ENCODE measurements at regions not wholly inside any gene's neighbourhood (a gene's known extent, or its start where the extent isn't known, plus 50 kb on each side); places are given as distances from the start of the nearest gene placed in this dataset.
"Not testable (repeated sequence)": the region's sequence is repeated elsewhere in the genome, so short reads cannot be mapped to it uniquely, and the experiment has no call there.

- Mint-ChIP-seq H3K9me3 (ENCODE audit: low read depth) (no peaks in the 10 kb centered on the region), H3K27ac (peak overlapping the region; percentile 72), H3K36me3 (ENCODE audit: low read depth) (no peaks in the 10 kb centered on the region), H3K27me3 (no peaks in the 10 kb centered on the region), H3K4me3 (no peak overlapping the region), H3K4me1 (peaks cover 24% of the 10 kb centered on the region)
- DNase-seq (peak; percentile 41), ATAC-seq (peak; percentile 77)
- CTCF ChIA-PET = interaction anchor here (0.6 to 1.2 kb wide), 4 partner anchors 23 to 463 kb away, joined by 3 to 4 read pairs (median 3); no protein-coding TSS in a partner anchor
- POLR2A ChIA-PET = interaction anchor here (0.6 to 0.7 kb wide), 3 partner anchors 27 to 264 kb away, joined by 3 to 7 read pairs (median 3); no protein-coding TSS in a partner anchor
- intact Hi-C loops (cut with DNase I, micrococcal nuclease) = no loop called here
Measured at GRCh38 chr1:58968360-58968952, 184.6 kb upstream of the JUN start.

- ATAC-seq; H3K4me3 Mint-ChIP-seq; H3K27me3 Mint-ChIP-seq; DNase-seq; H3K9me3 Mint-ChIP-seq (ENCODE audit: low read depth); intact Hi-C loops (cut with DNase I, micrococcal nuclease); H3K36me3 Mint-ChIP-seq (ENCODE audit: low read depth): not testable (repeated sequence)
- CTCF ChIA-PET = interaction anchor here (1.1 to 1.2 kb wide), 2 partner anchors 22 to 463 kb away, joined by 3 read pairs; no protein-coding TSS in a partner anchor
- Mint-ChIP-seq H3K27ac (peak overlapping the region; percentile 43), H3K4me1 (peaks cover 24% of the 10 kb centered on the region)
- POLR2A ChIA-PET = interaction anchor here (0.6 to 0.7 kb wide), 2 partner anchors 27 to 265 kb away, joined by 3 read pairs; no protein-coding TSS in a partner anchor
Measured at GRCh38 chr1:58969176-58969575, 185.3 kb upstream of the JUN start.

DNA sequence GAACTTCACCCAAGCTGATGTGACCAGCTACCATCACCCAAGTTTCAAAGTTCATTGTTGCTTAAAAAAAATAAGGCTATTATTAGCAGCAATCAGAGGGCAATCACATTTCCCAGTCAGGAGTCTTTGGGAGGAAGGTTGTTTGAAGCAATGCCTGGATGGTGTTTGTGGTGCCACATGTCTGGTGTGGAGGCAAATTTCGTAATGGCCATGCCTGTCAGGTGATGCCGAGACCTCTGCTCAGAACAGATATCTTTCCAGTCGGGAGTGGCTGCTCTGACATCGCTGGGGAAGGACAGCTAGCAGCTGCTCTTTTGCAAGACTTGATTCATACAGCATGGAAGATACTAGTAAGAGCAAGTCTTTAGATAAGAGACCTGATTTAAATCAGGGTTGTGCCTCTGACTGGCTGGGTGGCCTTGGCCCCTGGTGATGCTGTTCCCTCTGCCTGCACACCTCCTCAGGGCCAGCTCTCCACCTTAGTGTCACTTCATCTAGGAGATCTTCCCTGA lies 187.8 kb upstream of the JUN start:
- Mint-ChIP-seq H3K4me3 (no peak overlapping the region), H3K9me3 (ENCODE audit: low read depth) (no peaks in the 10 kb centered on the region), H3K27me3 (peaks cover 2% of the 10 kb centered on the region), H3K27ac (no peak overlapping the region), H3K4me1 (peaks cover 16% of the 10 kb centered on the region), H3K36me3 (ENCODE audit: low read depth) (no peaks in the 10 kb centered on the region)
- DNase-seq = no peak
- ChIA-PET POLR2A (no interaction called here), CTCF (no interaction called here)
- intact Hi-C loops (cut with DNase I, micrococcal nuclease) = no loop called here
- no peak for ATAC-seq

GRCh38 chr1:58975888-58976287 lies 192.0 kb upstream of the JUN start:
- POLR2A ChIA-PET = no interaction called here
- Mint-ChIP-seq H3K4me3 (no peak overlapping the region), H3K27me3 (peaks cover 2% of the 10 kb centered on the region), H3K36me3 (ENCODE audit: low read depth) (no peaks in the 10 kb centered on the region), H3K9me3 (ENCODE audit: low read depth) (no peaks in the 10 kb centered on the region), H3K4me1 (peaks cover 11% of the 10 kb centered on the region), H3K27ac (no peak overlapping the region)
- CTCF ChIA-PET = no interaction called here
- DNase-seq (no peak), ATAC-seq (no peak)
- intact Hi-C loops (cut with DNase I, micrococcal nuclease) = no loop called here

DNA sequence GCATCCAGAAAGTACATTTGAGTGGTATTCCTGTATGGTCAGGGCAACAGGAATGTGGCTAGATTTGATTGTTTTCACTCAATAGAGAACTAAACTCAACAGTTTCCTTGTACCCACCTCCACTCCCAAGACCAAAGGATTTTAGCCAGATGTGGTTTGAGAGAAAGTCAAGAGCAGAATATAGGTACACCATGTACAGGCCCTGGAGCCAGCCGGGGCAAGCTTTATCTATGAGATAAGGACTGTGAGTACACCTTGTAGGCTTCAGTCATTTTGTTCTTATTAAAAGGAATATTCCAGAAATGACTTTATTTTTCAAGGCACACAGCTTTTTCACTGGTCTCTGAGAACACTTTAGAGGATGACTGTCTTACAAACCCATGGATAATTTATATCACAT lies 192.4 kb upstream of the JUN start:
- ATAC-seq = no peak
- H3K27me3 Mint-ChIP-seq = peaks cover 2% of the 10 kb centered on the region
- H3K4me1 Mint-ChIP-seq = peaks cover 11% of the 10 kb centered on the region
- no peaks in the 10 kb centered on the region for H3K9me3 Mint-ChIP-seq (ENCODE audit: low read depth)
- intact Hi-C loops (cut with DNase I, micrococcal nuclease) = no loop called here
- H3K36me3 Mint-ChIP-seq (ENCODE audit: low read depth) = no peaks in the 10 kb centered on the region
- ChIA-PET POLR2A (no interaction called here), CTCF (no interaction called here)
- H3K4me3 Mint-ChIP-seq = no peak overlapping the region
- no peak for DNase-seq
- H3K27ac Mint-ChIP-seq = no peak overlapping the region

GRCh38 chr1:58977598-58977997 lies 193.8 kb upstream of the JUN start:
- Mint-ChIP-seq H3K4me1 (peaks cover 11% of the 10 kb centered on the region), H3K4me3 (no peak overlapping the region)

GRCh38 chr1:58978096-58978495 lies 194.2 kb upstream of the JUN start:
- POLR2A ChIA-PET = no interaction called here
- no peak overlapping the region for H3K4me3 Mint-ChIP-seq
- no peak overlapping the region for H3K27ac Mint-ChIP-seq
- peaks cover 2% of the 10 kb centered on the region for H3K27me3 Mint-ChIP-seq
- H3K9me3 Mint-ChIP-seq (ENCODE audit: low read depth) = no peaks in the 10 kb centered on the region
- peaks cover 11% of the 10 kb centered on the region for H3K4me1 Mint-ChIP-seq
- ATAC-seq (no peak), DNase-seq (no peak)
- CTCF ChIA-PET = no interaction called here
- intact Hi-C loops (cut with DNase I, micrococcal nuclease) = no loop called here
- H3K36me3 Mint-ChIP-seq (ENCODE audit: low read depth) = no peaks in the 10 kb centered on the region

More at GRCh38 chr1:58977598-58977997, 193.8 kb upstream of the JUN start:
- ATAC-seq (no peak), DNase-seq (no peak)
- intact Hi-C loops (cut with DNase I, micrococcal nuclease) = no loop called here
- H3K27me3 Mint-ChIP-seq = peaks cover 2% of the 10 kb centered on the region
- H3K27ac Mint-ChIP-seq = no peak overlapping the region
- H3K36me3 Mint-ChIP-seq (ENCODE audit: low read depth) = no peaks in the 10 kb centered on the region
- no peaks in the 10 kb centered on the region for H3K9me3 Mint-ChIP-seq (ENCODE audit: low read depth)
- POLR2A ChIA-PET = no interaction called here
- CTCF ChIA-PET = no interaction called here

- ATAC-seq = no peak
- Mint-ChIP-seq H3K9me3 (ENCODE audit: low read depth) (no peaks in the 10 kb centered on the region), H3K4me3 (no peak overlapping the region), H3K27ac (no peak overlapping the region), H3K27me3 (peaks cover 2% of the 10 kb centered on the region), H3K4me1 (peaks cover 11% of the 10 kb centered on the region), H3K36me3 (ENCODE audit: low read depth) (no peaks in the 10 kb centered on the region)
- ChIA-PET POLR2A (no interaction called here), CTCF (no interaction called here)
- intact Hi-C loops (cut with DNase I, micrococcal nuclease) = no loop called here
- no peak for DNase-seq
Measured at GRCh38 chr1:58979086-58979485, 195.2 kb upstream of the JUN start.

DNA sequence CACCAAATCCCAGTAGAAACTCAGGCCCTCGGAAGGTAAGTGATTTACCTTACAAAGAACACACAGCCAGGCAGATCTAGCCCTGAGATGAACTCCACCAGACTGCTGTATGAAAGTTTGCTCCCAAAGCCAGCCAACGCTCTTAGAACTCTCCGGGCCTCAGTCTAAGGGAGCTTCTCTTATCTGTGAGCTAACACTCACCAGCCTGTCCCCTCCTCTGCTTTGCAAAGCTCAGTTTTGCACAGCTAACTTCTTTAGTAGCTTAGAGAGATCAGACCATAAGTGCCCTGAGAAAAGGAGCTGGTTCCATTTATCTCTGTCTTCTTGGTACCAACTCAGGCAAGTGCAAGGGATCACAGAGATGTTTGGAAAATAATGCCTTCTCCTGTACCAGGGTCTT lies 195.8 kb upstream of the JUN start:
- CTCF ChIA-PET = no interaction called here
- intact Hi-C loops (cut with DNase I, micrococcal nuclease) = no loop called here
- Mint-ChIP-seq H3K36me3 (ENCODE audit: low read depth) (no peaks in the 10 kb centered on the region), H3K4me3 (no peak overlapping the region), H3K27me3 (peaks cover 2% of the 10 kb centered on the region), H3K4me1 (peaks cover 11% of the 10 kb centered on the region), H3K27ac (no peak overlapping the region), H3K9me3 (ENCODE audit: low read depth) (no peaks in the 10 kb centered on the region)
- ATAC-seq = no peak
- POLR2A ChIA-PET = no interaction called here
- no peak for DNase-seq

DNA sequence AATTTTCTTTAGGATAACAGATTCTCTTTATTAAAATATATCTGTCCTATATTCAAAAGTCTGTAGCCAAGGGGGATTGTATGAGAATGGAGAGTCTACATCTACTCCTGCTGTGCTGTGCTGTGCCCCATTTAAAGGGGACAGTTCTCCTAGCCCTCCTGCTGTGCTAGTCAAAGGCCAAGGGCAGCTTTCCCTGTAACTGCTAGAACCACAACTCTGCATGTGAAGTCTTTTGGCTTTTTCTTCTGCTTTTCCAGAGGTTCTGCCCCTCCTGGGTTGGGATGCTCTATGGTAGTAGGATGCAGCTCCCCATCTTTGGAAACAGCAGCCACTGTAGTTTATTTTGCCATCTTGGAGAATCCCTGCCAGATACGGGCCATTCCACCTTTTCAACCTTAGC lies 197.5 kb upstream of the JUN start:
- intact Hi-C loops (cut with DNase I, micrococcal nuclease) = no loop called here
- Mint-ChIP-seq H3K4me3 (no peak overlapping the region), H3K4me1 (peaks cover 11% of the 10 kb centered on the region), H3K9me3 (ENCODE audit: low read depth) (no peaks in the 10 kb centered on the region), H3K27me3 (no peaks in the 10 kb centered on the region), H3K36me3 (ENCODE audit: low read depth) (no peaks in the 10 kb centered on the region), H3K27ac (no peak overlapping the region)
- ChIA-PET CTCF (no interaction called here), POLR2A (no interaction called here)
- DNase-seq (no peak), ATAC-seq (no peak)

GRCh38 chr1:58982259-58982998 lies 198.6 kb upstream of the JUN start:
- ATAC-seq (no peak), DNase-seq (no peak)
- H3K36me3 Mint-ChIP-seq (ENCODE audit: low read depth) = no peaks in the 10 kb centered on the region
- H3K27me3 Mint-ChIP-seq = no peaks in the 10 kb centered on the region
- H3K9me3 Mint-ChIP-seq (ENCODE audit: low read depth) = no peaks in the 10 kb centered on the region
- ChIA-PET CTCF (no interaction called here), POLR2A (no interaction called here)
- peaks cover 13% of the 10 kb centered on the region for H3K4me1 Mint-ChIP-seq
- H3K4me3 Mint-ChIP-seq = no peak overlapping the region
- intact Hi-C loops (cut with DNase I, micrococcal nuclease) = no loop called here
- H3K27ac Mint-ChIP-seq = no peak overlapping the region

GRCh38 chr1:58983162-58983561 lies 199.3 kb upstream of the JUN start:
- Mint-ChIP-seq H3K36me3 (ENCODE audit: low read depth) (no peaks in the 10 kb centered on the region), H3K27me3 (no peaks in the 10 kb centered on the region), H3K4me3 (no peak overlapping the region), H3K4me1 (peaks cover 18% of the 10 kb centered on the region), H3K9me3 (ENCODE audit: low read depth) (no peaks in the 10 kb centered on the region), H3K27ac (no peak overlapping the region)
- intact Hi-C loops (cut with DNase I, micrococcal nuclease) = no loop called here
- ChIA-PET POLR2A (no interaction called here), CTCF (no interaction called here)
- DNase-seq = no peak
- ATAC-seq = no peak

All from activated CD4-positive, alpha-beta T cell treated with anti-CD3 and anti-CD28 coated beads for 36 hours (primary cell).